H1 (cell line): ENCODE measurements at regions not wholly inside any gene's neighbourhood (a gene's known extent, or its start where the extent isn't known, plus 50 kb on each side); places are given as distances from the start of the nearest gene placed in this dataset.

Source experiments
- CTCF ChIA-PET: fragments of 300-600 bp; sonication (Branson Sonifier 250); formaldehyde crosslinking; loops from one replicate; lab custom pipeline; 2021; ENCODE audit not compliant: partially characterized antibody; lab: Charles Lee
- POLR2A ChIA-PET: fragments of 300-600 bp; sonication (Branson Sonifier 250); formaldehyde crosslinking; loops from one replicate; lab custom pipeline; 2021; ENCODE audit warnings: inconsistent platforms; ENCODE audit not compliant: partially characterized antibody; lab: Charles Lee
- DNase-seq, 2 experiments: peaks; one replicate each; pipeline versions ENCODE4 v3.0.0 to v3.0.0-alpha.2; 2010 to 2022; ENCODE audit warnings: low spot score in 2 of 2, low read depth in 1 of 2, mixed read lengths in 1 of 2
- FAIRE-seq: peaks from 2 replicates; lab custom pipeline; 2011; peaks lifted over from hg19 to GRCh38; lab: Jason Lieb, UNC
- H2AFZ ChIP-seq: 2 replicates; pipeline ENCODE4 v1.8.1; 2012; ENCODE audit warnings: low read length, inconsistent platforms
- H2AK5ac ChIP-seq: 2 replicates; pipeline ENCODE4 v1.6.1; 2013; ENCODE audit warnings: low read depth, low read length
- H2BK120ac ChIP-seq: replicated peaks from 2 replicates; pipeline ENCODE3; 2013; ENCODE audit warnings: low read depth, low read length, inconsistent platforms
- H2BK12ac ChIP-seq: 2 replicates; pipeline ENCODE4 v1.6.1; 2013; ENCODE audit warnings: low read depth, low read length
- H2BK15ac ChIP-seq: 2 replicates; pipeline ENCODE4 v1.6.1; 2013; ENCODE audit warnings: low read length
- H2BK20ac ChIP-seq: 2 replicates; pipeline ENCODE4 v1.6.1; 2013; ENCODE audit warnings: low read length
- H2BK5ac ChIP-seq: 2 replicates; pipeline ENCODE4 v1.6.1; 2013; ENCODE audit warnings: low read depth, low read length
- H3K14ac ChIP-seq: 2 replicates; pipeline ENCODE4 v1.6.1; 2013; ENCODE audit warnings: inconsistent platforms; ENCODE audit not compliant: insufficient read length
- H3K18ac ChIP-seq: 2 replicates; pipeline ENCODE4 v1.6.1; 2013; ENCODE audit warnings: low read length; ENCODE audit errors: extremely low read depth
- H3K23ac ChIP-seq: 2 replicates; pipeline ENCODE4 v1.6.1; 2013; ENCODE audit warnings: inconsistent platforms; ENCODE audit not compliant: insufficient read length
- H3K23me2 ChIP-seq: 2 replicates; pipeline ENCODE4 v1.6.1; 2013; ENCODE audit warnings: low read depth, low read length
- H3K27ac ChIP-seq: 2 replicates; pipeline ENCODE4 v1.6.1; 2011; ENCODE audit warnings: low read depth, low read length, inconsistent platforms
- H3K27me3 ChIP-seq, 4 experiments: replicated peaks in 1 of 4; 1 replicate in 1 of 4; 2 replicates in 3 of 4; pipeline versions ENCODE4 v1.6.1 to v1.8.1; 2011 to 2013; ENCODE audit warnings: low read length in 3 of 4, mild to moderate bottlenecking in 3 of 4, inconsistent platforms in 2 of 4, mixed read lengths in 2 of 4, moderate library complexity in 1 of 4; ENCODE audit not compliant: control insufficient read depth in 3 of 4, insufficient read depth in 3 of 4; ENCODE audit errors: extremely low read depth in 1 of 4
- H3K36me3 ChIP-seq, 4 experiments: 2 replicates each; pipeline versions ENCODE4 v1.6.1 to v1.8.1; 2011 to 2013; ENCODE audit warnings: mild to moderate bottlenecking in 4 of 4, low read length in 3 of 4, moderate library complexity in 2 of 4, control low read depth in 1 of 4, inconsistent platforms in 1 of 4; ENCODE audit not compliant: insufficient read depth in 4 of 4, control insufficient read depth in 2 of 4
- H3K4ac ChIP-seq: replicated peaks from 2 replicates; pipeline ENCODE3; 2013; ENCODE audit warnings: low read length, low read depth, mixed read lengths, inconsistent platforms; ENCODE audit not compliant: insufficient read length
- H3K4me1 ChIP-seq, 4 experiments: replicated peaks in 1 of 4; 1 replicate in 1 of 4; 2 replicates in 3 of 4; pipeline versions ENCODE4 v1.6.1 to v1.8.1; 2011 to 2013; ENCODE audit warnings: low read length in 3 of 4, inconsistent platforms in 2 of 4, mixed read lengths in 1 of 4; ENCODE audit not compliant: insufficient read depth in 4 of 4, control insufficient read depth in 3 of 4
- H3K4me2 ChIP-seq, 2 experiments: 2 replicates each; pipeline versions ENCODE4 v1.6.1 to v1.8.1; 2011 to 2013; ENCODE audit warnings: low read depth in 2 of 2, low read length in 2 of 2, control low read depth in 1 of 2, inconsistent platforms in 1 of 2, mild to moderate bottlenecking in 1 of 2; ENCODE audit not compliant: insufficient read depth in 1 of 2
- H3K4me3 ChIP-seq, 4 experiments: fragments of 200-600, 300-600 bp in 1 of 4; sonication (generic), shearing (Covaris generic), sonication (Bioruptor Twin) in 1 of 4; 2 replicates each; pipeline versions ENCODE4 v1.5.1 to v1.8.1; 2011 to 2016; ENCODE audit warnings: low read length in 4 of 4, low read depth in 3 of 4, control low read depth in 2 of 4, inconsistent platforms in 2 of 4, mild to moderate bottlenecking in 2 of 4, mixed read lengths in 1 of 4, moderate library complexity in 1 of 4; ENCODE audit not compliant: insufficient read depth in 2 of 4; ENCODE audit errors: extremely low read depth in 1 of 4
- H3K56ac ChIP-seq: replicated peaks from 2 replicates; pipeline ENCODE3; 2013; ENCODE audit warnings: low read depth, mild to moderate bottlenecking, mixed read lengths, low read length, inconsistent platforms; ENCODE audit not compliant: insufficient read length
- H3K79me1 ChIP-seq: 2 replicates; pipeline ENCODE4 v1.6.1; 2013; ENCODE audit warnings: low read depth, low read length, control low read depth
- H3K79me2 ChIP-seq, 2 experiments: 2 replicates each; pipeline versions ENCODE4 v1.6.1 to v1.8.1; 2012 to 2013; ENCODE audit warnings: low read length in 2 of 2, mild to moderate bottlenecking in 2 of 2, inconsistent platforms in 1 of 2; ENCODE audit not compliant: insufficient read depth in 2 of 2, control insufficient read depth in 1 of 2
- H3K9ac ChIP-seq, 4 experiments: replicated peaks in 1 of 4; 1 replicate in 1 of 4; 2 replicates in 3 of 4; pipeline versions ENCODE4 v1.6.1 to v1.8.1; 2011 to 2013; ENCODE audit warnings: low read depth in 3 of 4, low read length in 3 of 4, control low read depth in 2 of 4, mild to moderate bottlenecking in 2 of 4, moderate library complexity in 2 of 4, inconsistent platforms in 1 of 4; ENCODE audit errors: extremely low read depth in 1 of 4
- H3K9me3 ChIP-seq, 2 experiments: 2 replicates each; pipeline versions ENCODE4 v1.6.1 to v1.8.1; 2012 to 2013; ENCODE audit warnings: mild to moderate bottlenecking in 2 of 2, moderate library complexity in 2 of 2, control low read depth in 1 of 2, inconsistent platforms in 1 of 2, low read depth in 1 of 2, low read length in 1 of 2, mixed read lengths in 1 of 2; ENCODE audit not compliant: insufficient read depth in 2 of 2
- H4K20me1 ChIP-seq, 2 experiments: replicated peaks in 1 of 2; 2 replicates each; pipeline versions ENCODE3 to v1.8.1; 2011 to 2013; ENCODE audit warnings: inconsistent platforms in 2 of 2, low read length in 2 of 2, mild to moderate bottlenecking in 1 of 2; ENCODE audit not compliant: insufficient read depth in 2 of 2, control insufficient read depth in 1 of 2
- H4K5ac ChIP-seq: 2 replicates; pipeline ENCODE4 v1.6.1; 2013; ENCODE audit warnings: low read length, low read depth, mixed read lengths, inconsistent platforms; ENCODE audit not compliant: insufficient read length
- H4K8ac ChIP-seq: 2 replicates; pipeline ENCODE4 v1.8.0; 2013; ENCODE audit warnings: mild to moderate bottlenecking, moderate library complexity, low read length, inconsistent platforms; ENCODE audit not compliant: insufficient read depth; ENCODE audit errors: extremely low read depth
- H4K91ac ChIP-seq: replicated peaks from 2 replicates; pipeline ENCODE3; 2013; ENCODE audit warnings: low read length, mixed read lengths, inconsistent platforms; ENCODE audit not compliant: insufficient read length
- CBX5 ChIP-seq: fragments of 300-800, 300-1000 bp; sonication (generic); IDR thresholded peaks from 2 replicates; pipeline ENCODE4 v1.7.1; 2016; ENCODE audit warnings: antibody characterized with exemption, low read length, low read depth
- POLR2AphosphoS5 ChIP-seq: IDR thresholded peaks from 2 replicates; pipeline ENCODE4 v1.6.1; 2011; ENCODE audit warnings: low read depth, low read length
- RAD21 ChIP-seq, 2 experiments: IDR thresholded peaks in 1 of 2; conservative IDR thresholded peaks in 1 of 2; 2 replicates each; pipeline ENCODE4 v1.6.1; 2011; ENCODE audit warnings: low read depth in 2 of 2, low read length in 2 of 2, improper control_type of control experiment in 1 of 2, inconsistent platforms in 1 of 2, mild to moderate bottlenecking in 1 of 2, moderate library complexity in 1 of 2
- TEAD4 ChIP-seq: IDR thresholded peaks from 2 replicates; pipeline ENCODE4 v1.6.1; 2012; ENCODE audit warnings: low read depth, low read length, inconsistent platforms, mixed read lengths
- WGBS, 2 experiments: shearing (Covaris generic) in 1 of 2; methylation state at CpG; one replicate each; pipeline versions ENCODE4 v1.1.6 to v1.1.7; 2013 to 2015; ENCODE audit warnings: low lambda C conversion rate in 2 of 2, mixed read lengths in 2 of 2, inconsistent platforms in 1 of 2, low coverage in 1 of 2, missing lambda C conversion rate in 1 of 2; ENCODE audit not compliant: insufficient replicate concordance in 2 of 2, insufficient coverage in 1 of 2, insufficient read length in 1 of 2; ENCODE audit errors: extremely low coverage in 1 of 2, missing lambda C conversion rate in 1 of 2; 5-methylcytosine and 5-hydroxymethylcytosine counted together

- ChIA-PET CTCF (interaction anchor here (0.6 to 1.0 kb wide), 2 partner anchors 17 to 281 kb away, joined by 3 read pairs; no protein-coding TSS in a partner anchor), POLR2A (no interaction called here)
- H3K4me3 ChIP-seq = no peak overlapping the region
- DNase-seq (no peak), FAIRE-seq (no peak)
- no peaks in the 10 kb centered on the region for H3K79me1 ChIP-seq
- H3K4me2 ChIP-seq = no peak overlapping the region
- no peak overlapping the region; the same call in 1 of the 2 replicates for H2BK15ac ChIP-seq
- no peak overlapping the region for H3K23ac ChIP-seq
- no peaks in the 10 kb centered on the region for H3K36me3 ChIP-seq
- no peaks in the 10 kb centered on the region for H3K23me2 ChIP-seq
- H4K5ac ChIP-seq = no peak overlapping the region
- no peak for TF ChIP-seq CBX5
- no peak for TF ChIP-seq POLR2AphosphoS5
- TF ChIP-seq RAD21 (IDR thresholded peaks at IDR 0.05 in 1 of 2, conservative IDR thresholded peaks at IDR 0.05 in 1 of 2; ENCODE audit: low read depth in 2 of 2, low read length in 2 of 2) = peak in 1 of 2 experiments; percentile 38; a peak in 2 of 4 replicates
- TF ChIP-seq TEAD4 = peak; percentile 72
- H3K9me3 ChIP-seq = peaks cover 5 to 6% of the 10 kb centered on the region in 2 experiments
- peak overlapping the region; percentile 8 for H4K8ac ChIP-seq
- no peak overlapping the region for H3K9ac ChIP-seq
- H3K18ac ChIP-seq = 0 out of 2 replicates have a peak overlapping the region, but pooled peaks have one; percentile 63
- H4K91ac ChIP-seq = peak overlapping the region; percentile 79
- H3K79me2 ChIP-seq = no peaks in the 10 kb centered on the region
- H2BK12ac ChIP-seq = peak overlapping the region; percentile 80; the same call in 1 of the 2 replicates
- 89% methylated on average over 7 of the region's 7 CpGs; no CpG with 5 or more reads in 1 of the 2 experiments for WGBS, 2 experiments
- H3K4me1 ChIP-seq = peaks cover 0 to 6% (median 2%) of the 10 kb centered on the region in 4 experiments; a peak in 3 of 7 replicates
- no peak overlapping the region for H2AFZ ChIP-seq
- H3K4ac ChIP-seq = no peak overlapping the region
- H3K56ac ChIP-seq = peak overlapping the region; percentile 14
- no peak overlapping the region for H2BK120ac ChIP-seq
- no peaks in the 10 kb centered on the region for H3K27me3 ChIP-seq
- peak overlapping the region; percentile 43; the same call in 1 of the 2 replicates for H2BK20ac ChIP-seq
- H3K14ac ChIP-seq = no peak overlapping the region
- H4K20me1 ChIP-seq = no peaks in the 10 kb centered on the region
- H2BK5ac ChIP-seq = peak overlapping the region; percentile 44; the same call in 1 of the 2 replicates
- H3K27ac ChIP-seq = no peak overlapping the region
- H2AK5ac ChIP-seq = no peak overlapping the region
These were observed 143.4 kb downstream of the TMEM17 start for GRCh38 chr2:62362561-62362960.
